Parathyroid adenoma (tissue), 2 donors: ENCODE measurements at regions not wholly inside any gene's neighbourhood (a gene's known extent, or its start where the extent isn't known, plus 50 kb on each side); places are given as distances from the start of the nearest gene placed in this dataset.

Experiments
- H2AFZ ChIP-seq: fragments of 300-600 bp; sonication (generic); one replicate; pipeline ENCODE4 v1.7.0; 2017; ENCODE audit warnings: antibody characterized with exemption, mild to moderate bottlenecking
- H3K27ac ChIP-seq: fragments of 300-600 bp; sonication (generic); one replicate; pipeline ENCODE4 v1.7.0; 2017
- H3K27me3 ChIP-seq: fragments of 300-600 bp; sonication (generic); one replicate; pipeline ENCODE4 v1.7.0; 2017; ENCODE audit warnings: low read length; ENCODE audit not compliant: control insufficient read depth, insufficient read depth
- H3K36me3 ChIP-seq: fragments of 300-600 bp; sonication (generic); one replicate; pipeline ENCODE4 v1.7.0; 2017; ENCODE audit warnings: low read length; ENCODE audit not compliant: control insufficient read depth, insufficient read depth
- H3K4me1 ChIP-seq: fragments of 300-600 bp; sonication (generic); one replicate; pipeline ENCODE4 v1.7.0; 2017; ENCODE audit warnings: control low read depth
- H3K4me2 ChIP-seq: fragments of 300-600 bp; sonication (generic); one replicate; pipeline ENCODE4 v1.7.0; 2017; ENCODE audit warnings: low read length
- H3K4me3 ChIP-seq: fragments of 300-600 bp; sonication (generic); one replicate; pipeline ENCODE4 v1.7.0; 2017; ENCODE audit warnings: low read depth, low read length
- H3K79me2 ChIP-seq: fragments of 300-600 bp; sonication (generic); one replicate; pipeline ENCODE4 v1.7.0; 2017; ENCODE audit warnings: control low read depth
- H3K9ac ChIP-seq: fragments of 300-600 bp; sonication (generic); one replicate; pipeline ENCODE4 v1.7.0; 2017; ENCODE audit warnings: mild to moderate bottlenecking
- H3K9me3 ChIP-seq: fragments of 300-600 bp; sonication (generic); one replicate; pipeline ENCODE4 v1.7.0; 2017; ENCODE audit warnings: low read length; ENCODE audit not compliant: control insufficient read depth
- CTCF ChIP-seq: fragments of 300-600 bp; sonication (generic); IDR thresholded peaks from one replicate; pipeline ENCODE4 v1.7.0; 2017; ENCODE audit warnings: antibody characterized with exemption, mild to moderate bottlenecking
- donor health status: primary hyperparathyroidism.

- Histone ChIP-seq H3K4me2 (no peak overlapping the region), H2AFZ (no peak overlapping the region), H3K36me3 (no peaks in the 10 kb centered on the region), H3K4me1 (no peaks in the 10 kb centered on the region), H3K9ac (no peak overlapping the region), H3K79me2 (no peaks in the 10 kb centered on the region), H3K4me3 (no peak overlapping the region), H3K9me3 (no peaks in the 10 kb centered on the region), H3K27me3 (no peaks in the 10 kb centered on the region), H3K27ac (no peak overlapping the region)
- no peak for TF ChIP-seq CTCF
Measured at GRCh38 chr12:94020335-94020734, 128.0 kb upstream of the PLXNC1 start.

- H3K4me1 ChIP-seq: no peaks in the 10 kb centered on the region
- H3K27me3 ChIP-seq: no peaks in the 10 kb centered on the region
- H2AFZ ChIP-seq: no peak overlapping the region
- H3K4me3 ChIP-seq: no peak overlapping the region
- H3K79me2 ChIP-seq: no peaks in the 10 kb centered on the region
- no peaks in the 10 kb centered on the region for H3K9me3 ChIP-seq
- H3K4me2 ChIP-seq: no peak overlapping the region
- no peak overlapping the region for H3K27ac ChIP-seq
- H3K9ac ChIP-seq: no peak overlapping the region
- no peaks in the 10 kb centered on the region for H3K36me3 ChIP-seq
- no peak for TF ChIP-seq CTCF
Measured at GRCh38 chr12:94023879-94024278, 124.5 kb upstream of the PLXNC1 start.

DNA sequence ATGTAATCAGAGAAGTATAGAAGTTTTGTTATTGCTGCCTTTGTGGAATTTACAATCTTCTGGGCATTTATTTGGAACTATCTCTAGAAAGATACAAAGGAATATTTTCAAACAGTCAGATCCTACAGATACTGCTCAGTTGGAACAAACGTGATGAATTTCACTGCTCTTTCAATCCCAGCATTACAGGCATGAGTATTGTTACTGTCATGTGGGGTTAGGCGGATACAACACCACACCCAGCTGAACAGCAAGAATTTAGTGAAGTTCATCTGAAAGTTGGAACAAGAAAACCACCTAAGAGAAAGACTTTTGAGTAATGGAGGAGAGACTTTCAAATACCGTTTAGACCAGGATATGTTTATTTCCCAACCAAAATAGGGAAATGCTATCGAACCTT lies 123.3 kb upstream of the PLXNC1 start:
- no peaks in the 10 kb centered on the region for H3K9me3 ChIP-seq
- H3K4me2 ChIP-seq: no peak overlapping the region
- H3K4me1 ChIP-seq: no peaks in the 10 kb centered on the region
- H3K27me3 ChIP-seq: no peaks in the 10 kb centered on the region
- H3K4me3 ChIP-seq: no peak overlapping the region
- no peaks in the 10 kb centered on the region for H3K79me2 ChIP-seq
- no peak overlapping the region for H2AFZ ChIP-seq
- no peak overlapping the region for H3K27ac ChIP-seq
- no peak for TF ChIP-seq CTCF
- no peaks in the 10 kb centered on the region for H3K36me3 ChIP-seq
- H3K9ac ChIP-seq: no peak overlapping the region

DNA sequence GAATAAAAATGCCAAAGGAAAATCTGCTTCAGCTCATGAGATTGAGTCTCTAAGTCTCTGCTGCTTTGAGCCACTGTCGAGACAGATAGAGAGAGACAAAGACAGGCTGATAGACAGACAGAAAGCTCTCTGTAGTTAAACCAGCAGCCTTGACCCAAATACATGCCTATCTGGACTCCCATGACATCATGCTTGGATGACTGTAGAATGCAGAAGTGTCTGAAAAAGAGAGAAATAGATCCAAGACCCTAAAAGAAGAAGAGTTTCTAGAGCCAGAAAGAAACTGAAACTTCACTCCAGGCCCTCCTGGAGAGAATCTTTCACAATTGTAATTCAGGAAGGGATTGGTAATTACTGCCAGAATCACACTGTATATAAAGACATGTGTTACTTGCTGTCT lies 122.6 kb upstream of the PLXNC1 start:
- no peak for TF ChIP-seq CTCF

DNA sequence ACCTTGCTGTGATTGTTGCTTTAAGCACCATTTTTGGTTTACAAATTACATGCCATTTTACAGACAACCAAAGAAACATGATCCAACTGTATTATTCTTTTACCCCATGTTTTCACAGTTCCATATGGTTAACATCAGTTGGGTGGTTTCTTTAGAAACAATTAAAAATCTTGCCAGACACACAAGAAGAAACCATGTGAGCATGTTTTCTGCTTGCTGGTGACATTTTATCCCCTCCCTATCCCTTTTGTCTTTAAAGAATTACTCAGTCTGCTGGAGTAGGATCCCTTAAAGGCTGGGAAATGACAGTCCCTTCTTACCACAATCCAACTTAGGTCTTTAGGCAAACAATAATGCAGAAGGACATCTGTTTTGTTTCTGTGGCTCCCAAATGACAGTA lies 121.8 kb upstream of the PLXNC1 start:
- no peak overlapping the region for H3K4me2 ChIP-seq
- H3K4me3 ChIP-seq: no peak overlapping the region
- TF ChIP-seq CTCF: no peak
- no peaks in the 10 kb centered on the region for H3K79me2 ChIP-seq
- no peak overlapping the region for H3K9ac ChIP-seq
- H3K9me3 ChIP-seq: no peaks in the 10 kb centered on the region
- no peak overlapping the region for H2AFZ ChIP-seq
- H3K4me1 ChIP-seq: no peaks in the 10 kb centered on the region
- no peaks in the 10 kb centered on the region for H3K36me3 ChIP-seq
- H3K27ac ChIP-seq: no peak overlapping the region
- H3K27me3 ChIP-seq: no peaks in the 10 kb centered on the region

More for the DNA sequence above, 122.6 kb upstream of the PLXNC1 start:
- H3K36me3 ChIP-seq: no peaks in the 10 kb centered on the region
- H3K27ac ChIP-seq: no peak overlapping the region
- H3K9me3 ChIP-seq: no peaks in the 10 kb centered on the region
- H3K4me2 ChIP-seq: no peak overlapping the region
- no peak overlapping the region for H3K9ac ChIP-seq
- no peaks in the 10 kb centered on the region for H3K79me2 ChIP-seq
- H3K4me3 ChIP-seq: no peak overlapping the region
- no peaks in the 10 kb centered on the region for H3K27me3 ChIP-seq
- no peak overlapping the region for H2AFZ ChIP-seq
- no peaks in the 10 kb centered on the region for H3K4me1 ChIP-seq
